ENCODE measurements at regions not wholly inside any gene's neighbourhood (a gene's known extent, or its start where the extent isn't known, plus 50 kb on each side); places are given as distances from the start of the nearest gene placed in this dataset.

DNA sequence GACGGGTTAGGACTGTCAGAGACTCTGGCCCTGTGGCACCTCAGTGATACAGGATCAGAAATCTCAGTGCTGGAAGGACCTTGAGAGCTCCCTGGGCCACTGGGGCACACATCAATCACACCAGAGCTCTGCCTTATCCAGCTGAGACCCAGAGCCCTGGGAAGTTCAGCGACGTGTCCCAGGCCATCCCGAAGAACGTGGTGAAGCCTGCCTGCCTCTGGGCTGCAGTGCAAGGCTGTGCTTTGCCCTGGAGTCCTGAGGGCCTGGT is 79.8 kb upstream of the MGMT start:
- POLR2A ChIA-PET, result no interaction called here

GRCh38 chr10:129388435-129388834 is 78.6 kb upstream of the MGMT start:
- CTCF ChIA-PET, result no interaction called here
- no peak for DNase-seq (ENCODE audit: low read depth, low spot score)

More for the DNA sequence above, 79.8 kb upstream of the MGMT start:
- Histone ChIP-seq H3K9me3 (ENCODE audit: control insufficient read depth, insufficient read depth, low read length) (peaks cover 24% of the 10 kb centered on the region), H3K27me3 (ENCODE audit: control insufficient read depth, insufficient read depth, low read length) (no peaks in the 10 kb centered on the region), H3K27ac (ENCODE audit: low read depth, low read length) (no peak overlapping the region), H3K4me3 (ENCODE audit: low read depth, low read length) (no peak overlapping the region)
- CTCF ChIA-PET, result no interaction called here
- TF ChIP-seq CTCF (IDR thresholded peaks at IDR 0.05; ENCODE audit: low read depth, low read length), result no peak
- DNase-seq (ENCODE audit: low read depth, low spot score), result no peak

GRCh38 chr10:129389194-129389593 is 77.8 kb upstream of the MGMT start:
- POLR2A ChIA-PET, result no interaction called here
- H3K4me3 ChIP-seq (ENCODE audit: low read depth, low read length), result no peak overlapping the region
- no peak for TF ChIP-seq CTCF (IDR thresholded peaks at IDR 0.05; ENCODE audit: low read depth, low read length)
- no peak for DNase-seq (ENCODE audit: low read depth, low spot score)
- no peaks in the 10 kb centered on the region for H3K27me3 ChIP-seq (ENCODE audit: control insufficient read depth, insufficient read depth, low read length)
- H3K27ac ChIP-seq (ENCODE audit: low read depth, low read length), result no peak overlapping the region
- peaks cover 16% of the 10 kb centered on the region for H3K9me3 ChIP-seq (ENCODE audit: control insufficient read depth, insufficient read depth, low read length)
- CTCF ChIA-PET, result no interaction called here

More at GRCh38 chr10:129388435-129388834, 78.6 kb upstream of the MGMT start:
- TF ChIP-seq CTCF (IDR thresholded peaks at IDR 0.05; ENCODE audit: low read depth, low read length), result no peak
- Histone ChIP-seq H3K27me3 (ENCODE audit: control insufficient read depth, insufficient read depth, low read length) (no peaks in the 10 kb centered on the region), H3K27ac (ENCODE audit: low read depth, low read length) (no peak overlapping the region), H3K9me3 (ENCODE audit: control insufficient read depth, insufficient read depth, low read length) (peaks cover 20% of the 10 kb centered on the region), H3K4me3 (ENCODE audit: low read depth, low read length) (no peak overlapping the region)
- POLR2A ChIA-PET, result no interaction called here

- Histone ChIP-seq H3K4me3 (ENCODE audit: low read depth, low read length) (no peak overlapping the region), H3K27ac (ENCODE audit: low read depth, low read length) (no peak overlapping the region), H3K27me3 (ENCODE audit: control insufficient read depth, insufficient read depth, low read length) (no peaks in the 10 kb centered on the region), H3K9me3 (ENCODE audit: control insufficient read depth, insufficient read depth, low read length) (peaks cover 18% of the 10 kb centered on the region)
- CTCF ChIA-PET, result no interaction called here
- POLR2A ChIA-PET, result no interaction called here
- DNase-seq (ENCODE audit: low read depth, low spot score), result no peak
- TF ChIP-seq CTCF (IDR thresholded peaks at IDR 0.05; ENCODE audit: low read depth, low read length), result no peak
These were observed 76.9 kb upstream of the MGMT start for GRCh38 chr10:129390147-129390546.

DNA sequence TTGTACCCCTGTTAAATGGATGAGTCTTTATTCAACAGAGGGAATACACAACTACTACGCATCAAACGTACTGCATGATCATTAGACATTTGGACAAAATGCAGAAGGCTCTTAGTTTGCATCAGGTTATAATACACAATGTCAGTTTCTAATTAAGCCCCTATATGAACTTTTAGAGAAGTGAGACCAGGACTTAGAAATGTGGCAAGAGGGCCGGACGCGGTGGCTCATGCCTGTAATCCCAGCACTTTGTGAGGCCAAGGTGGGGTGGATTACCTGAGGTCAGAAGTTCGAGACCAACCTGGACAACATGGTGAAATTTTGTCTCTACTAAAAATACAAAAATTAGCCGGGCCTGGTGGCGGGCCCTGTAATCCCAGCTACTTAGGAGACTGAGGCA is 76.3 kb upstream of the MGMT start:
- POLR2A ChIA-PET, result no interaction called here
- Histone ChIP-seq H3K9me3 (ENCODE audit: control insufficient read depth, insufficient read depth, low read length) (peaks cover 15% of the 10 kb centered on the region), H3K27ac (ENCODE audit: low read depth, low read length) (no peak overlapping the region), H3K27me3 (ENCODE audit: control insufficient read depth, insufficient read depth, low read length) (no peaks in the 10 kb centered on the region), H3K4me3 (ENCODE audit: low read depth, low read length) (no peak overlapping the region)
- CTCF ChIA-PET, result no interaction called here
- TF ChIP-seq CTCF (IDR thresholded peaks at IDR 0.05; ENCODE audit: low read depth, low read length), result no peak
- DNase-seq (ENCODE audit: low read depth, low spot score), result no peak
